ENCODE measurements at regions not wholly inside any gene's neighbourhood (a gene's known extent, or its start where the extent isn't known, plus 50 kb on each side); places are given as distances from the start of the nearest gene placed in this dataset.
"Not testable (repeated sequence)": the region's sequence is repeated elsewhere in the genome, so short reads cannot be mapped to it uniquely, and the experiment has no call there.

GRCh38 chr6:1445650-1446330 is 56.4 kb downstream of the FOXF2 start:
- Mint-ChIP-seq H3K36me3 (no peaks in the 10 kb centered on the region), H3K27me3 (peaks cover 25% of the 10 kb centered on the region), H3K4me3 (no peak overlapping the region), H3K9me3 (peaks cover under 1% of the 10 kb centered on the region), H3K4me1 (ENCODE audit: unreplicated experiment) (no peaks in the 10 kb centered on the region), H3K27ac (no peak overlapping the region)
- TF ChIP-seq CTCF (conservative IDR thresholded peaks at IDR 0.05) = no peak
- peak; percentile 45 for DNase-seq (ENCODE audit: extremely low spot score, unreplicated experiment)

- TF ChIP-seq CTCF (conservative IDR thresholded peaks at IDR 0.05) = no peak
- H3K27ac Mint-ChIP-seq = no peak overlapping the region
Observed at GRCh38 chr6:1449896-1450295, 60.5 kb downstream of the FOXF2 start.

DNA sequence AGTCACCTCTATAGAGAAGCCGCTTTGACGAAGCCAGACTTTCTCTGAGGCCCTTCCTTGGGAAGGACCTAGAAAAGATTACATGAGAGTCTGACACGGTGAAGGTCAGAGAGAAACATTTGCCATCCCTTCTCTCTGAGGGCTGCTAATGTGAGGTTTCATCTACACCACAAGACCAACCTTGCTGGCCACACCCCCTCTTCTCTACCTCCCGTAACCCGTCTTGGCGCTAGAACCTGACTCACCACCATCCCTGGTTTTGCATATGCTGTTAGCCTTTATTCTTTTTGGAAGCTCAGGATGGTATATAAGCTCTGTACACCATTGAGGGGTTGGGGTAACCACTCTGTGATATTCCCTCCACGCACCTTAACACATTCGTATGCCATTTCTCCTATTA is 63.6 kb downstream of the FOXF2 start:
- H3K9me3 Mint-ChIP-seq = peaks cover 6% of the 10 kb centered on the region
- no peak overlapping the region for H3K4me3 Mint-ChIP-seq
- H3K36me3 Mint-ChIP-seq = no peaks in the 10 kb centered on the region
- DNase-seq (ENCODE audit: extremely low spot score, unreplicated experiment) = no peak
- H3K27me3 Mint-ChIP-seq = peaks cover 13% of the 10 kb centered on the region
- no peaks in the 10 kb centered on the region for H3K4me1 Mint-ChIP-seq (ENCODE audit: unreplicated experiment)
- H3K27ac Mint-ChIP-seq = no peak overlapping the region
- TF ChIP-seq CTCF (conservative IDR thresholded peaks at IDR 0.05) = no peak

More at GRCh38 chr6:1449896-1450295, 60.5 kb downstream of the FOXF2 start:
- no peak for DNase-seq (ENCODE audit: extremely low spot score, unreplicated experiment)
- Mint-ChIP-seq H3K36me3 (no peaks in the 10 kb centered on the region), H3K4me1 (ENCODE audit: unreplicated experiment) (no peaks in the 10 kb centered on the region), H3K4me3 (no peak overlapping the region), H3K27me3 (peaks cover 15% of the 10 kb centered on the region), H3K9me3 (peaks cover 6% of the 10 kb centered on the region)

GRCh38 chr6:1456816-1457215 is 67.4 kb downstream of the FOXF2 start:
- H3K27me3 Mint-ChIP-seq; DNase-seq (ENCODE audit: extremely low spot score, unreplicated experiment); H3K9me3 Mint-ChIP-seq; H3K4me1 Mint-ChIP-seq (ENCODE audit: unreplicated experiment); H3K36me3 Mint-ChIP-seq; H3K27ac Mint-ChIP-seq; H3K4me3 Mint-ChIP-seq: not testable (repeated sequence)

GRCh38 chr6:1461207-1461606 is 71.8 kb downstream of the FOXF2 start:
- DNase-seq (ENCODE audit: extremely low spot score, unreplicated experiment) = no peak
- Mint-ChIP-seq H3K4me1 (ENCODE audit: unreplicated experiment) (no peaks in the 10 kb centered on the region), H3K36me3 (no peaks in the 10 kb centered on the region), H3K9me3 (no peaks in the 10 kb centered on the region), H3K27me3 (no peaks in the 10 kb centered on the region), H3K4me3 (no peak overlapping the region), H3K27ac (no peak overlapping the region)
- TF ChIP-seq CTCF (conservative IDR thresholded peaks at IDR 0.05) = no peak

DNA sequence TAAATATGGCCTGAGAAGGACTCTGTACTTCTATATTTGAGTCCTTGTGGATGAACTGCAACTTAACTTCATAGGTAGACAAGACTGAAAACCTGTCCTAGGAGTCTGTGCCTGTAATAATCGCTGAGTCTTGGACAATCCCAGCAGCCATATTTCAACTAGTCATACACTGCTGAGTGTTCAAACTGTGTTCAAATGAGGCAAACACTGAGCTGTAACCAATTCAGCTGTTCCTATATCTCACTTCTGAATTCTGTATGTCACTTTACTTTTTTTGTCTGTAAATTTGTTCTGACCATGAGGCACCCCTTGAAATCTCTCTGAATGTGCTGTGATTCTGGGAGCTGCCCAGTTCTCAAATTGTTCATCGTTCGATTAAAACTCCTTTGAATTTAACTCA is 72.4 kb downstream of the FOXF2 start:
- Mint-ChIP-seq H3K9me3 (no peaks in the 10 kb centered on the region), H3K36me3 (no peaks in the 10 kb centered on the region), H3K27ac (no peak overlapping the region), H3K27me3 (no peaks in the 10 kb centered on the region), H3K4me3 (no peak overlapping the region), H3K4me1 (ENCODE audit: unreplicated experiment) (no peaks in the 10 kb centered on the region)
- TF ChIP-seq CTCF (conservative IDR thresholded peaks at IDR 0.05) = no peak
- DNase-seq (ENCODE audit: extremely low spot score, unreplicated experiment) = no peak

Measured in type B pancreatic cell (in vitro differentiated cells).